NCI-H69 (cell line): ENCODE measurements at regions not wholly inside any gene's neighbourhood (a gene's known extent, or its start where the extent isn't known, plus 50 kb on each side); places are given as distances from the start of the nearest gene placed in this dataset.

Experiments used
- DNase-seq: peaks from one replicate; lab custom pipeline; 2025; lab: John Stamatoyannopoulos, UW

GRCh38 chr4:56286763-56287162 is 100.5 kb downstream of the AASDH start:
- DNase-seq, result no peak

DNA sequence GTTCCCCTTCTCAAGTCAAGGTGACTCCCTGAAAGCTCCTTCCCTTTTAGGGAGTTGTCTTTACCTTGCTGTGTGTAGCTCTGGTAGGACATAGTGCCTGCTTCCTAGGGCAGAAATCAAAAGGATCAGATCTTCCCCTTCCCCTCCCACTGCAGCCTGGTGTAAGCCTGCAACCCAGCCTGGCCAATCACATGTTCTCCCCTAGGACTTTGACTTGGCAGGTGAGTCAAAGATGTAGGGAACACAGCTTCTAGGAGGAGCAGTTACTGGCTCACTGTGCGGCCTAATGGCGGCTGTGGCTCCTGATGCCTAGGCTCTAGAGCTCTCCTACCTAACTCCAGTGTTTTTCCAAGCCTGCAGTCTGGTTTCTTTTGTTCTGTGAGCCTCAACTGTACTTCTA is 103.9 kb downstream of the AASDH start:
- DNase-seq, result no peak

GRCh38 chr4:56282004-56282403 is 105.3 kb downstream of the AASDH start:
- no peak for DNase-seq

- no peak for DNase-seq
Measured at GRCh38 chr4:56276547-56276946, 110.7 kb downstream of the AASDH start.

DNA sequence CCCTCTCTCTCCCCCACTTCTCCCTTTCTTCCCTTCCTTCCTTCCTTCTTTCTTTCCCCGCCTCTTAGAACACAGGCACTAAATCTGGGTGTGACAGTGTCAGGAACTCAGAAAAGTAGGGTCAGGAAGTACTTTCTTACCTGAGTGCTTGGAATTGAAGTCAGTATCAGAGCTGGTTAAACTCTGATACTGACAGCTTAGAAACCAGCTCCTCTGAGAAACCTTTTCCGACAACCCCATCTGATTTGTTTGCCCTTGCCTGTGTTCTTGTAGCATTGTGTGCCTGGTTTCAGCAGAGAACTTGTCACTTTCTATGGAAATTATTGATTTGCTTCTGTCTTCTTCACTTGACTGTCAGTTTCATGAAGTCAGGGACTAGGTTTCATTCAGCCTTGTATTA is 113.9 kb downstream of the AASDH start:
- no peak for DNase-seq

GRCh38 chr4:56272927-56273326 is 114.4 kb downstream of the AASDH start:
- DNase-seq, result no peak

GRCh38 chr4:56272003-56272402 is 115.3 kb downstream of the AASDH start:
- DNase-seq, result no peak

DNA sequence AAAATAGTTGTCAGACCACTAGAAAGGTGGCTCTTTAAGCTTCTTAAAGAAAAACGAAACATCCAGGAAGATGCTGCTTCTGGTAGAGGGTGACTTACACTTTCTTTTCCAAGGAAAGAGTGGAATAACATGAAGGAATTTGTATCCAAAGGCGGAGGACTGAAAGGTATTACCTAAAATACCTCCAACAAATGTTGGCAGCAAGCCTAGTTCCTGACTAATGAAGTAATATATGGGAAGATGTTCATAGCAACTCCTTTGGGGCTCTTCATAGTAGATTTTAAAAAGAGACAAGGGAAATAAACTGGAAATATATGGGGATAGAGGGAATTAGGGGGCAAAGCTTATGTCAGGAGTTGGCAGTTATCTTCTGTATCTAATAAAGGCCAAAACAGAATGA is 116.2 kb downstream of the AASDH start:
- DNase-seq, result peak; percentile 18

- DNase-seq, result no peak
Measured at GRCh38 chr4:56267558-56267957, 119.7 kb downstream of the AASDH start.

DNA sequence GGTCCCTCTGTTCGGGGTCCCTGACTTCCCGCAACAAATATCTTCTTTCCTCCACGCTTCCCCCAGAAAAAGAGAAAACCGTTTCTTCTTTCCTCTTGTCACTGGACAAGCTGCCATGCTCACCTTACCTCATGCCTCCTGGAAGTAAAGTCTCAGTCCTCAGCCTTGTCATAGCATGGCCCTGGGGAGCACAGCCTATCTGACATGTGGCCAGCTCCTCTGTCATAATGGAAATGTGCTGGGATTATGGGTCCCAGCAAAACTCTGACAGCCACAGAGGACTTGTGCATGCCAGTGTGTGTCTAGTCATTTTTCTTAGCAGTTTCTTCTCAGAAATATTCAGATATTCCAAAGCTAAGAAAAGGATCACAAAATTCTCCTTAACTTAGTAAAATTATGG is 122.4 kb downstream of the AASDH start:
- DNase-seq, result peak; percentile 7

- no peak for DNase-seq
Measured at GRCh38 chr4:56261027-56261426, 126.3 kb downstream of the AASDH start.

GRCh38 chr4:56260320-56260719 is 127.0 kb downstream of the AASDH start:
- DNase-seq, result no peak

GRCh38 chr4:56259655-56260054 is 127.6 kb downstream of the AASDH start:
- peak; percentile 21 for DNase-seq

GRCh38 chr4:56255820-56256219 is 131.5 kb downstream of the AASDH start:
- DNase-seq, result peak; percentile 7

- no peak for DNase-seq
Measured at GRCh38 chr4:56253666-56254305, 133.5 kb downstream of the AASDH start.

- DNase-seq, result no peak
Measured at GRCh38 chr4:56252561-56253152, 134.6 kb downstream of the AASDH start.

GRCh38 chr4:56251556-56251955 is 135.7 kb downstream of the AASDH start:
- DNase-seq, result no peak

GRCh38 chr4:56250776-56251175 is 136.5 kb downstream of the AASDH start:
- no peak for DNase-seq

DNA sequence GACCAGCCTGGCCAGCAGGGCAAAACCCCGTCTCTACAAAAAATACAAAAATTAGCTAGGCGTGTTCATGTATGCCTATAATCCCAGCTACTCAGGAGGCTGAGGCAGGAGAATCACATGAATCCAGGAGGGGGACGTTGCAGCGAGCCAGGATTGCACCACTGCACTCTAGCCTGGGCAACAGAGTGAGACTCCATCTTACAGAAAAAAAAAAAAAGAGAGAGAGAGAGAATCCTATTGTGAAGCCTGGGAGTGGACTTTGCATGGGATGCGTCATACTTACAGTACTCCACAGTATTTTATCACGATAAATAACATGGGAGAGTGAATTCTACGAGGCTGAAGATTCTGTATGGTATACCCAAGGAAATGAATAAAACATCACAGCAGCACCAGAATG is 139.6 kb downstream of the AASDH start:
- no peak for DNase-seq

DNA sequence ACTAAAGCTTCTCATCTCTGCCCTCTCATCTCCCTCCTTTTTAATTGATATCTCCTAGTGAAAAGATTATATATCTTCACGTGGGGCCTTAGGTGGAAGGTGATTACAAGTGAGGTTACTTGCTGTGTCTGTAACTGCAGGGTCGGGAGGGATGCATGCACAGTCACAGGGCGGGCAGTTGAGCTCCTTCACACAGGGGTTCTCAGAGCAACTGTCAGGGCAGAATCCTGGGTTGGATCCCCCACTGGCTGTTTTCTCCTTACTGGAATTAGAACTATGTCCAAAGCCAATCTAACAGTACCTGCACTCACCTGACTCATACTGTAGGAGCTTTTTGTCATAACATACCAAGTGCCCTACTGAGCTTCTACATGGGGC is 141.1 kb downstream of the AASDH start:
- no peak for DNase-seq

DNA sequence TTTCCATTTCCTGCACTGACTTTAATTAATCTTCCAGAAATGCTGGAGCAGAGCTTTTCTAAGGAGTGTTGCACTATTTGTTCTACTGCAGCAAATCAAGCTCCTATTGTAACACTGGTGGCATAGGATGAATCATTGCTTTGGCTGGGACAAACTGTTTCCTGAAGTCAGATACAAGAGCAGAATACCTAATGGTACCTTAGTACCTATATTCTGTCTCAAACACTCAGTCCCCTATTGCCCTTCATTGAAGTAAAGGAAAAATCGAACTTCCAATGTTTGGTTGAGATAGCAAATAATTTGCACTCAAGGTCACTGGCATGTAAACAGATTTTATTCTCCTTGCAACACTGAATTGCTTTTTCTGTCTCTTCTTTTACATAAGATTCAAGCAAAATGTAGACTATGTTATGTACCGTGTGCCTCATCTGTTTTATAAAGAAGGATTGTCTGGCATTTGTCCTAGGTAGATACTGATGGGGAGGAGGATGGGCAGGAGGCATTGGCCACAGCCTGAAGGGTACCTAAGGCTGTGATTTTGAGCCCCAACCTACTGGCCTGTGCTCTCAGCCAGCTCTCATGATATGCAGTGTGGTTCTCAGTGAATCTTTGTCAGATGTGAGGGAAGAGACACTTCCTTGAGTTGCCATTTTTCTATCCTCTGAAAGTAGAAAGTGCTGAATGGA is 141.6 kb downstream of the AASDH start:
- DNase-seq, result peak; percentile 13

- DNase-seq, result no peak
Measured at GRCh38 chr4:56244681-56245080, 142.6 kb downstream of the AASDH start.

- no peak for DNase-seq
Measured at GRCh38 chr4:56243107-56243506, 144.2 kb downstream of the AASDH start.

DNA sequence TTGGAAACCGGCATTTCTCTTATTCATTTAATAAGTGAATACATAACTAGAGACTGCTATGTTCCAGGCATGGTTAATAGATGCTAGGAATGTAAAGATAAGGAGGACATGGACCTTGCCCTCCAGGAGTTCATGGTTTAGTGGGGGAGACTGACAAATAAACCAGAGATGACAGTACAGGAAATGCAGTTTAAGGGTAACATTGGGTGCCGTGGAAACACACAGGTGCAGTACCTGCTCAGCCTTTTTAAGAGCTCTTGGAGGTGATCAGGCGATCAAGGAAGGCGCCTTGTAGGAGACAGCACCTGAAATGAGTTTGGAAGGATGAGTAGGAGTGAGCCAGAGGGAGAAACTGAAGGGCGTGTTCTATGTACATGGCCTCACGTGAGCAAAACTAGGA is 145.8 kb downstream of the AASDH start:
- DNase-seq, result peak; percentile 13
